GM10266 (cell line): ENCODE measurements at regions not wholly inside any gene's neighbourhood (a gene's known extent, or its start where the extent isn't known, plus 50 kb on each side); places are given as distances from the start of the nearest gene placed in this dataset.

Experiments used
- DNase-seq: peaks from one replicate; pipeline ENCODE4 v3.0.0; 2012; ENCODE audit errors: extremely low spot score
- CTCF ChIP-seq: IDR thresholded peaks from 2 replicates; pipeline ENCODE4 v1.5.1; 2012; ENCODE audit warnings: mild to moderate bottlenecking, low read depth; ENCODE audit not compliant: control insufficient read depth, insufficient read depth; ENCODE audit errors: missing control alignments

GRCh38 chr2:59889305-59889704 lies 664.1 kb downstream of the BCL11A start:
- no peak for TF ChIP-seq CTCF
- DNase-seq, result no peak

- no peak for DNase-seq
- no peak for TF ChIP-seq CTCF
These were observed 664.7 kb downstream of the BCL11A start for GRCh38 chr2:59888706-59889105.

- DNase-seq, result peak; percentile 31
- TF ChIP-seq CTCF, result no peak
These were observed 665.4 kb downstream of the BCL11A start for GRCh38 chr2:59888015-59888414.

GRCh38 chr2:59887366-59887765 lies 666.1 kb downstream of the BCL11A start:
- no peak for TF ChIP-seq CTCF

GRCh38 chr2:59886759-59887158 lies 666.7 kb downstream of the BCL11A start:
- no peak for DNase-seq
- no peak for TF ChIP-seq CTCF

More at GRCh38 chr2:59887366-59887765, 666.1 kb downstream of the BCL11A start:
- DNase-seq, result no peak

- no peak for TF ChIP-seq CTCF
- no peak for DNase-seq
These were observed 667.9 kb downstream of the BCL11A start for GRCh38 chr2:59885541-59885940.

- no peak for TF ChIP-seq CTCF
- DNase-seq, result no peak
These were observed 669.3 kb downstream of the BCL11A start for GRCh38 chr2:59884166-59884565.
